Upper lobe of left lung (tissue), 6 donors: ENCODE measurements at regions not wholly inside any gene's neighbourhood (a gene's known extent, or its start where the extent isn't known, plus 50 kb on each side); places are given as distances from the start of the nearest gene placed in this dataset.

Experiments
- ATAC-seq, 2 donors: fragments of 200-7000 bp; cut with Tn5 transposase; one replicate each; pipeline ENCODE4 v1.9.1; 2022; ENCODE audit warnings: mild to moderate bottlenecking in 2 of 2, moderate library complexity in 2 of 2; ENCODE audit not compliant: low FRiP score in 2 of 2
- DNase-seq, 2 donors: peaks; one replicate each; pipeline ENCODE4 v3.0.0-alpha.2; 2019 to 2020
- H3K27ac ChIP-seq, 4 donors: fragments of 200-600 bp; sonication (generic); one replicate each; pipeline ENCODE4 v1.5.1; 2016 to 2019
- H3K27me3 ChIP-seq, 4 donors: fragments of 200-600 bp; sonication (generic); one replicate each; pipeline ENCODE4 v1.5.1; 2017 to 2019
- H3K36me3 ChIP-seq, 4 donors: fragments of 200-600 bp; sonication (generic); one replicate each; pipeline ENCODE4 v1.5.1; 2016 to 2019
- H3K4me1 ChIP-seq, 4 donors: fragments of 200-600 bp; sonication (generic); one replicate each; pipeline ENCODE4 v1.5.1; 2018 to 2019
- H3K4me3 ChIP-seq, 4 donors: fragments of 200-600 bp; sonication (generic); one replicate each; pipeline ENCODE4 v1.5.1; 2017 to 2019; ENCODE audit warnings: mild to moderate bottlenecking in 2 of 4, moderate library complexity in 1 of 4
- H3K9me3 ChIP-seq, 4 donors: fragments of 200-600 bp; sonication (generic); one replicate each; pipeline ENCODE4 v1.5.1; 2018 to 2019
- CTCF ChIP-seq, 6 experiments: fragments of 450-650 bp in 4 of 6; fragments of 200-600 bp in 2 of 6; sonication (generic) in 2 of 6; IDR thresholded peaks; one replicate each; pipeline ENCODE4 v1.5.1; 2016 to 2019; ENCODE audit warnings: antibody characterized with exemption in 6 of 6
- EP300 ChIP-seq, 4 donors: sonication (generic); formaldehyde crosslinking; IDR thresholded peaks; one replicate each; pipeline ENCODE4 v1.5.1; 2017; ENCODE audit warnings: antibody characterized with exemption in 4 of 4, control low read depth in 2 of 4
- POLR2A ChIP-seq, 4 donors: fragments of 450-650 bp; IDR thresholded peaks; one replicate each; pipeline ENCODE4 v1.5.1; 2016 to 2017; ENCODE audit warnings: antibody characterized with exemption in 4 of 4, mild to moderate bottlenecking in 2 of 4
- POLR2AphosphoS5 ChIP-seq, 2 donors: sonication (generic); formaldehyde crosslinking; IDR thresholded peaks; one replicate each; pipeline ENCODE4 v1.5.1; 2017; ENCODE audit warnings: antibody characterized with exemption in 2 of 2
- WGBS, 2 donors: methylation state at CpG; one replicate each; pipeline ENCODE4 v1.1.5; 2017 to 2018; 5-methylcytosine and 5-hydroxymethylcytosine counted together
- donor health status: DM: no; HTN: no; CAD: no; lungs with moderate emphysema.
- donor health status: DM: no; HTN: yes; CAD: no; lungs with severe emphysema.

DNA sequence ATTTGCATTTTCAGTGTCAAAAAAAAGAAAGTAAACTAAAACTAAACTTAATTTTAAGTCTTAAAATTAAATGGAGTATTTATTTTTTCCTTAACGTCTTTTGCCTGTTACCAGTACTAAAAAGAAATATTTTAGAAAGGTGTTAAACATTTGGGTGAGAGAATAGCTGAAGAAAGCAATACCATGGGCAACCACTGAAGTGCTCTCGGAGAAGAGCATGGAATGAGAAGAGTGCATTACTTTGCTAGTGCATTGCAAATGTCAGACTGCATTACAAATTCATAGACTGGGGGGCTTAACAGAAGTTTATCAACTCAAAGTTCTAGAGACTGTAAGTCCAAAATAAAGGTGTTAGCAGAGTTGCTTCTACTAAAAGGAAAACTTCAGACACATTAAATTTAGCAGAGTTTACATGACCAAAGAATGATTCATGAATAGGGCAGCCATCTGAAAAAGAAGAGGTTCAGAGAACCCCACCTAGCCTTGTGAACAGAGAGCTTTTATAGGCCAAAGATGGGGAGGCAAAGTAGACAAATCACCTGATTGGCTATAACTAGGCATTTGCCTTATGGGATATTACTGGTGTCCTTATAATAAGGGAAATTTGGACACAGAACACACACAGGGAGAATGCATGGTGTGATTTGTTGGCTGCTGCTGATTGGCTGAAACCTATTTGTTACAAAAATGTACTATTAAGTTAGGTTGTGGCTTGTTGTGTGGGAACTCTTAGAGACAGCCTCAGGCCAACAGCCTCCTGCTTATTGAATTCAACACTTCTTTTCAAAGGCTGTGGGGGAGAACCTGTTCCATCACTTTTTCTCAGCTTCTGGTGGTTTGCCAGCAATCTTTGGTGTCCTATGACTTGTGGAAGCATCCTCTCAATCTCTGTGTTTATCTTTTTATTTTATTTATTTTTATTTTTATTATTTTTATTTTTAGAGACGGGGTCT is 106.7 kb upstream of the RREB1 start:
- ATAC-seq: no peak
- Histone ChIP-seq H3K27me3 (no peaks in the 10 kb centered on the region), H3K27ac (no peak overlapping the region), H3K4me3 (no peak overlapping the region), H3K9me3 (no peaks in the 10 kb centered on the region), H3K4me1 (no peaks in the 10 kb centered on the region), H3K36me3 (no peaks in the 10 kb centered on the region)
- no peak for DNase-seq
- TF ChIP-seq POLR2A (IDR thresholded peaks at IDR 0.05) (no peak), POLR2AphosphoS5 (IDR thresholded peaks at IDR 0.05) (no peak), EP300 (IDR thresholded peaks at IDR 0.05) (no peak), CTCF (IDR thresholded peaks at IDR 0.05) (no peak)
- 86 to 90% methylated on average over 3 of the region's 3 CpGs for WGBS, 2 donors

- no peak overlapping the region for H3K4me3 ChIP-seq
- DNase-seq (no peak), ATAC-seq (no peak)
- H3K4me1 ChIP-seq: no peaks in the 10 kb centered on the region
- no peaks in the 10 kb centered on the region for H3K36me3 ChIP-seq
- no peaks in the 10 kb centered on the region for H3K27me3 ChIP-seq
- TF ChIP-seq EP300 (IDR thresholded peaks at IDR 0.05) (no peak), POLR2A (IDR thresholded peaks at IDR 0.05) (no peak), POLR2AphosphoS5 (IDR thresholded peaks at IDR 0.05) (no peak), CTCF (IDR thresholded peaks at IDR 0.05) (no peak)
- 87 to 91% methylated on average over 5 to 9 of the region's 9 CpGs for WGBS, 2 donors
- H3K27ac ChIP-seq: no peak overlapping the region
- no peaks in the 10 kb centered on the region for H3K9me3 ChIP-seq
These were observed 104.7 kb upstream of the RREB1 start for GRCh38 chr6:7003041-7003440.

GRCh38 chr6:7004581-7005297 is 103.0 kb upstream of the RREB1 start:
- DNase-seq (peak in 1 of 2 donors; percentile 33), ATAC-seq (peak in 1 of 2 donors; percentile 41)
- no peak overlapping the region for H3K27ac ChIP-seq
- no peaks in the 10 kb centered on the region for H3K4me1 ChIP-seq
- TF ChIP-seq EP300 (IDR thresholded peaks at IDR 0.05) (no peak), POLR2A (IDR thresholded peaks at IDR 0.05) (no peak), CTCF (IDR thresholded peaks at IDR 0.05) (no peak), POLR2AphosphoS5 (IDR thresholded peaks at IDR 0.05) (no peak)
- H3K4me3 ChIP-seq: no peak overlapping the region
- H3K9me3 ChIP-seq: no peaks in the 10 kb centered on the region
- H3K36me3 ChIP-seq: no peaks in the 10 kb centered on the region
- no peaks in the 10 kb centered on the region for H3K27me3 ChIP-seq
- WGBS, 2 donors: 66 to 86% methylated on average over 4 to 8 of the region's 8 CpGs

GRCh38 chr6:7006515-7007191 is 101.1 kb upstream of the RREB1 start:
- DNase-seq (no peak), ATAC-seq (no peak)
- Histone ChIP-seq H3K4me1 (no peaks in the 10 kb centered on the region), H3K4me3 (no peak overlapping the region), H3K36me3 (no peaks in the 10 kb centered on the region), H3K27me3 (no peaks in the 10 kb centered on the region), H3K27ac (no peak overlapping the region), H3K9me3 (no peaks in the 10 kb centered on the region)
- WGBS, 2 donors: 86 to 90% methylated on average over 5 of the region's 5 CpGs
- no peak for TF ChIP-seq EP300 (IDR thresholded peaks at IDR 0.05)
- TF ChIP-seq POLR2A (IDR thresholded peaks at IDR 0.05): no peak
- TF ChIP-seq CTCF (IDR thresholded peaks at IDR 0.05): no peak
- TF ChIP-seq POLR2AphosphoS5 (IDR thresholded peaks at IDR 0.05): no peak
